ENCODE measurements at regions not wholly inside any gene's neighbourhood (a gene's known extent, or its start where the extent isn't known, plus 50 kb on each side); places are given as distances from the start of the nearest gene placed in this dataset.

DNA sequence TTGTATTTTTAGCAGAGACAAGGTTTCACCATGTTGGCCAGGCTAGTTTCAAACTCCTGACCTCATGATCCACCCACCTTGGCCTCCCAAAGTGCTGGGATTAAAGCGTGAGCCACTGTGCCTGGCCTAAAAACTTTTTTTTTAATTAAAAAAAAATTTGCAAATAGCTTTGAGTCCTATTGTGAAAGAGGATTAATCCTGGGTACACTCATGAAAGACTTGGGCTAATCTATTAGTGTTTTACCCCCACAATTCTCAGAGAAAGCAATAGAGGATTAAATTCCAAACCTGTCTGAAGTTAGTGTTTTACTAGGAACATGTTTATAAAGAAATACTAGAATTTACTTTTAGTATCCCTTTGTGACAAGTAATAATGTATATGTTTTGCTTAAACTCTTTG lies 76.9 kb upstream of the ITGB1 start:
- Mint-ChIP-seq H3K4me1 (peaks cover 16% of the 10 kb centered on the region), H3K27ac (no peak overlapping the region), H3K4me3 (no peak overlapping the region), H3K9me3 (no peaks in the 10 kb centered on the region), H3K36me3 (peaks cover 4% of the 10 kb centered on the region; the same call in 1 of the 2 replicates), H3K27me3 (ENCODE audit: low read depth) (no peaks in the 10 kb centered on the region)
- CTCF ChIA-PET, result interaction anchor here (1.2 kb wide), 1 partner anchor 32 kb away, joined by 3 read pairs; no protein-coding TSS in a partner anchor
- TF ChIP-seq, protein P1, sequence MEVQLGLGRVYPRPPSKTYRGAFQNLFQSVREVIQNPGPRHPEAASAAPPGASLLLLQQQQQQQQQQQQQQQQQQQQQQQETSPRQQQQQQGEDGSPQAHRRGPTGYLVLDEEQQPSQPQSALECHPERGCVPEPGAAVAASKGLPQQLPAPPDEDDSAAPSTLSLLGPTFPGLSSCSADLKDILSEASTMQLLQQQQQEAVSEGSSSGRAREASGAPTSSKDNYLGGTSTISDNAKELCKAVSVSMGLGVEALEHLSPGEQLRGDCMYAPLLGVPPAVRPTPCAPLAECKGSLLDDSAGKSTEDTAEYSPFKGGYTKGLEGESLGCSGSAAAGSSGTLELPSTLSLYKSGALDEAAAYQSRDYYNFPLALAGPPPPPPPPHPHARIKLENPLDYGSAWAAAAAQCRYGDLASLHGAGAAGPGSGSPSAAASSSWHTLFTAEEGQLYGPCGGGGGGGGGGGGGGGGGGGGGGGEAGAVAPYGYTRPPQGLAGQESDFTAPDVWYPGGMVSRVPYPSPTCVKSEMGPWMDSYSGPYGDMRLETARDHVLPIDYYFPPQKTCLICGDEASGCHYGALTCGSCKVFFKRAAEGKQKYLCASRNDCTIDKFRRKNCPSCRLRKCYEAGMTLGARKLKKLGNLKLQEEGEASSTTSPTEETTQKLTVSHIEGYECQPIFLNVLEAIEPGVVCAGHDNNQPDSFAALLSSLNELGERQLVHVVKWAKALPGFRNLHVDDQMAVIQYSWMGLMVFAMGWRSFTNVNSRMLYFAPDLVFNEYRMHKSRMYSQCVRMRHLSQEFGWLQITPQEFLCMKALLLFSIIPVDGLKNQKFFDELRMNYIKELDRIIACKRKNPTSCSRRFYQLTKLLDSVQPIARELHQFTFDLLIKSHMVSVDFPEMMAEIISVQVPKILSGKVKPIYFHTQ (CRISPR knock-in tag; IDR thresholded peaks at IDR 0.05), result no peak
- TF ChIP-seq MAX (CRISPR knock-in tag; IDR thresholded peaks at IDR 0.05) (no peak), ZNF281 (CRISPR knock-in tag; IDR thresholded peaks at IDR 0.05) (no peak), CTCF (IDR thresholded peaks at IDR 0.05) (no peak), SOX15 (CRISPR knock-in tag; IDR thresholded peaks at IDR 0.05) (no peak), FOXJ3 (CRISPR knock-in tag; IDR thresholded peaks at IDR 0.05; ENCODE audit: borderline replicate concordance) (no peak), ZNF317 (CRISPR knock-in tag; IDR thresholded peaks at IDR 0.05; ENCODE audit: borderline replicate concordance, low read depth) (no peak), ATF1 (CRISPR knock-in tag; IDR thresholded peaks at IDR 0.05) (no peak), CBFB (CRISPR knock-in tag; IDR thresholded peaks at IDR 0.05; ENCODE audit: low read depth) (no peak), PREB (CRISPR knock-in tag; IDR thresholded peaks at IDR 0.05; ENCODE audit: borderline replicate concordance) (no peak), ZNF121 (CRISPR knock-in tag; IDR thresholded peaks at IDR 0.05) (no peak), NFE2L1 (CRISPR knock-in tag; IDR thresholded peaks at IDR 0.05) (no peak), GTF2I (CRISPR knock-in tag; conservative IDR thresholded peaks at IDR 0.05) (no peak), IRF2 (CRISPR knock-in tag; IDR thresholded peaks at IDR 0.05; ENCODE audit: borderline replicate concordance, low read depth) (no peak), ZNF423 (CRISPR knock-in tag; IDR thresholded peaks at IDR 0.05) (no peak), ELF4 (CRISPR knock-in tag; IDR thresholded peaks at IDR 0.05; ENCODE audit: low read depth) (no peak), USF2 (CRISPR knock-in tag; IDR thresholded peaks at IDR 0.05) (no peak), FOXP1 (CRISPR knock-in tag; IDR thresholded peaks at IDR 0.05; ENCODE audit: borderline replicate concordance) (no peak)
- TF ChIP-seq, protein P2, sequence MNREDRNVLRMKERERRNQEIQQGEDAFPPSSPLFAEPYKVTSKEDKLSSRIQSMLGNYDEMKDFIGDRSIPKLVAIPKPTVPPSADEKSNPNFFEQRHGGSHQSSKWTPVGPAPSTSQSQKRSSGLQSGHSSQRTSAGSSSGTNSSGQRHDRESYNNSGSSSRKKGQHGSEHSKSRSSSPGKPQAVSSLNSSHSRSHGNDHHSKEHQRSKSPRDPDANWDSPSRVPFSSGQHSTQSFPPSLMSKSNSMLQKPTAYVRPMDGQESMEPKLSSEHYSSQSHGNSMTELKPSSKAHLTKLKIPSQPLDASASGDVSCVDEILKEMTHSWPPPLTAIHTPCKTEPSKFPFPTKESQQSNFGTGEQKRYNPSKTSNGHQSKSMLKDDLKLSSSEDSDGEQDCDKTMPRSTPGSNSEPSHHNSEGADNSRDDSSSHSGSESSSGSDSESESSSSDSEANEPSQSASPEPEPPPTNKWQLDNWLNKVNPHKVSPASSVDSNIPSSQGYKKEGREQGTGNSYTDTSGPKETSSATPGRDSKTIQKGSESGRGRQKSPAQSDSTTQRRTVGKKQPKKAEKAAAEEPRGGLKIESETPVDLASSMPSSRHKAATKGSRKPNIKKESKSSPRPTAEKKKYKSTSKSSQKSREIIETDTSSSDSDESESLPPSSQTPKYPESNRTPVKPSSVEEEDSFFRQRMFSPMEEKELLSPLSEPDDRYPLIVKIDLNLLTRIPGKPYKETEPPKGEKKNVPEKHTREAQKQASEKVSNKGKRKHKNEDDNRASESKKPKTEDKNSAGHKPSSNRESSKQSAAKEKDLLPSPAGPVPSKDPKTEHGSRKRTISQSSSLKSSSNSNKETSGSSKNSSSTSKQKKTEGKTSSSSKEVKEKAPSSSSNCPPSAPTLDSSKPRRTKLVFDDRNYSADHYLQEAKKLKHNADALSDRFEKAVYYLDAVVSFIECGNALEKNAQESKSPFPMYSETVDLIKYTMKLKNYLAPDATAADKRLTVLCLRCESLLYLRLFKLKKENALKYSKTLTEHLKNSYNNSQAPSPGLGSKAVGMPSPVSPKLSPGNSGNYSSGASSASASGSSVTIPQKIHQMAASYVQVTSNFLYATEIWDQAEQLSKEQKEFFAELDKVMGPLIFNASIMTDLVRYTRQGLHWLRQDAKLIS (CRISPR knock-in tag; IDR thresholded peaks at IDR 0.05; ENCODE audit: borderline replicate concordance), result no peak
- TF ChIP-seq, protein P3, sequence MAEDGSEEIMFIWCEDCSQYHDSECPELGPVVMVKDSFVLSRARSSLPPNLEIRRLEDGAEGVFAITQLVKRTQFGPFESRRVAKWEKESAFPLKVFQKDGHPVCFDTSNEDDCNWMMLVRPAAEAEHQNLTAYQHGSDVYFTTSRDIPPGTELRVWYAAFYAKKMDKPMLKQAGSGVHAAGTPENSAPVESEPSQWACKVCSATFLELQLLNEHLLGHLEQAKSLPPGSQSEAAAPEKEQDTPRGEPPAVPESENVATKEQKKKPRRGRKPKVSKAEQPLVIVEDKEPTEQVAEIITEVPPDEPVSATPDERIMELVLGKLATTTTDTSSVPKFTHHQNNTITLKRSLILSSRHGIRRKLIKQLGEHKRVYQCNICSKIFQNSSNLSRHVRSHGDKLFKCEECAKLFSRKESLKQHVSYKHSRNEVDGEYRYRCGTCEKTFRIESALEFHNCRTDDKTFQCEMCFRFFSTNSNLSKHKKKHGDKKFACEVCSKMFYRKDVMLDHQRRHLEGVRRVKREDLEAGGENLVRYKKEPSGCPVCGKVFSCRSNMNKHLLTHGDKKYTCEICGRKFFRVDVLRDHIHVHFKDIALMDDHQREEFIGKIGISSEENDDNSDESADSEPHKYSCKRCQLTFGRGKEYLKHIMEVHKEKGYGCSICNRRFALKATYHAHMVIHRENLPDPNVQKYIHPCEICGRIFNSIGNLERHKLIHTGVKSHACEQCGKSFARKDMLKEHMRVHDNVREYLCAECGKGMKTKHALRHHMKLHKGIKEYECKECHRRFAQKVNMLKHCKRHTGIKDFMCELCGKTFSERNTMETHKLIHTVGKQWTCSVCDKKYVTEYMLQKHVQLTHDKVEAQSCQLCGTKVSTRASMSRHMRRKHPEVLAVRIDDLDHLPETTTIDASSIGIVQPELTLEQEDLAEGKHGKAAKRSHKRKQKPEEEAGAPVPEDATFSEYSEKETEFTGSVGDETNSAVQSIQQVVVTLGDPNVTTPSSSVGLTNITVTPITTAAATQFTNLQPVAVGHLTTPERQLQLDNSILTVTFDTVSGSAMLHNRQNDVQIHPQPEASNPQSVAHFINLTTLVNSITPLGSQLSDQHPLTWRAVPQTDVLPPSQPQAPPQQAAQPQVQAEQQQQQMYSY (CRISPR knock-in tag; IDR thresholded peaks at IDR 0.05), result no peak
- no peak for DNase-seq (ENCODE audit: low spot score)
- POLR2A ChIA-PET, result no interaction called here
- ATAC-seq, result no peak

Measured in WTC11 (cell line).